ENCODE measurements at regions not wholly inside any gene's neighbourhood (a gene's known extent, or its start where the extent isn't known, plus 50 kb on each side); places are given as distances from the start of the nearest gene placed in this dataset.
"Not testable (repeated sequence)": the region's sequence is repeated elsewhere in the genome, so short reads cannot be mapped to it uniquely, and the experiment has no call there.

DNA sequence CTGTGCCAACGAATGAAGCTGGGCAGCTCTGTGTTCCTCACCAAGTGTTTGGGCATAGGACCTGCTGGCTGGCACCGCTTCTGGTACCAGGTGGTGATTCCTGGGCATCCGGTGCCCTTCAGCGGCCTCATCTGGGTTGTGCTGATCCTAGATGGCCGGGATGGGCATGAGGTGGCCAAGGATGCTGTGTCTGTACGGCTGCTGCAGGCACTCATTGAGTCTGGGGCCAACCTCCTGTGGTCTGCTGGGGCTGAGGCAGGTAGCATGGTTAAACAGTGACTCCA is 96.1 kb upstream of the PLEKHM1 start:
- not testable (repeated sequence) for TF ChIP-seq CTCF (IDR thresholded peaks at IDR 0.05 in 8 of 11, conservative IDR thresholded peaks at IDR 0.05 in 3 of 11); POLR2AphosphoS5 (IDR thresholded peaks at IDR 0.05)
